MM.1S (cell line): ENCODE measurements at regions not wholly inside any gene's neighbourhood (a gene's known extent, or its start where the extent isn't known, plus 50 kb on each side); places are given as distances from the start of the nearest gene placed in this dataset.

Experiments used
- CTCF ChIP-seq: fragments of 300-600 bp; sonication (generic); IDR thresholded peaks from 2 replicates; pipeline ENCODE4 v1.5.1; 2016; ENCODE audit warnings: antibody characterized with exemption, low read length, mixed read lengths
- EZH2 ChIP-seq: fragments of 300-600 bp; sonication (generic); optimal IDR thresholded peaks from 2 replicates; pipeline ENCODE3; 2017; ENCODE audit warnings: low read depth, mild to moderate bottlenecking, antibody characterized with exemption, low read length, mixed read lengths

GRCh38 chr11:15801126-15801525, 555.2 kb downstream of the SOX6 start:
- TF ChIP-seq CTCF (no peak), EZH2 (no peak)
